ENCODE measurements at regions not wholly inside any gene's neighbourhood (a gene's known extent, or its start where the extent isn't known, plus 50 kb on each side); places are given as distances from the start of the nearest gene placed in this dataset.

DNA sequence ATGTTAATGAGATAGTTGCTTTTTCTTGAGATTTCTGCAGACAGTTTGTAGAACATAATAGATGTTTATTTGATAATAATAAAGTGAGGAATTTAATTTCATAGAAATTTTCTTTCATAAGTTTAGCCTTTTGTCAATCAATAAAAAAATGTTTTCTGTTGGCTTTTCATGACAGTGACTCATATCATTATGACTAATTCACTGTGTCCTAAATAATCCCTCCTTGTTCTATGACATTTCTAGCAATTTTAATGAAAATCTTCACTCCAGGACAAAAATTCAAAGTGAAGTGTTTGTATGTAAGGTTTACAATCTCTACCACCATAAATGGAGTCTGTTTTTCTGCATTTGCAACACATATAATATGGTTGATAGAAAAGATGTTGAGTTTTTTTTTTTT lies 109.9 kb downstream of the UTRN start (continued):
- TF ChIP-seq, protein P1, sequence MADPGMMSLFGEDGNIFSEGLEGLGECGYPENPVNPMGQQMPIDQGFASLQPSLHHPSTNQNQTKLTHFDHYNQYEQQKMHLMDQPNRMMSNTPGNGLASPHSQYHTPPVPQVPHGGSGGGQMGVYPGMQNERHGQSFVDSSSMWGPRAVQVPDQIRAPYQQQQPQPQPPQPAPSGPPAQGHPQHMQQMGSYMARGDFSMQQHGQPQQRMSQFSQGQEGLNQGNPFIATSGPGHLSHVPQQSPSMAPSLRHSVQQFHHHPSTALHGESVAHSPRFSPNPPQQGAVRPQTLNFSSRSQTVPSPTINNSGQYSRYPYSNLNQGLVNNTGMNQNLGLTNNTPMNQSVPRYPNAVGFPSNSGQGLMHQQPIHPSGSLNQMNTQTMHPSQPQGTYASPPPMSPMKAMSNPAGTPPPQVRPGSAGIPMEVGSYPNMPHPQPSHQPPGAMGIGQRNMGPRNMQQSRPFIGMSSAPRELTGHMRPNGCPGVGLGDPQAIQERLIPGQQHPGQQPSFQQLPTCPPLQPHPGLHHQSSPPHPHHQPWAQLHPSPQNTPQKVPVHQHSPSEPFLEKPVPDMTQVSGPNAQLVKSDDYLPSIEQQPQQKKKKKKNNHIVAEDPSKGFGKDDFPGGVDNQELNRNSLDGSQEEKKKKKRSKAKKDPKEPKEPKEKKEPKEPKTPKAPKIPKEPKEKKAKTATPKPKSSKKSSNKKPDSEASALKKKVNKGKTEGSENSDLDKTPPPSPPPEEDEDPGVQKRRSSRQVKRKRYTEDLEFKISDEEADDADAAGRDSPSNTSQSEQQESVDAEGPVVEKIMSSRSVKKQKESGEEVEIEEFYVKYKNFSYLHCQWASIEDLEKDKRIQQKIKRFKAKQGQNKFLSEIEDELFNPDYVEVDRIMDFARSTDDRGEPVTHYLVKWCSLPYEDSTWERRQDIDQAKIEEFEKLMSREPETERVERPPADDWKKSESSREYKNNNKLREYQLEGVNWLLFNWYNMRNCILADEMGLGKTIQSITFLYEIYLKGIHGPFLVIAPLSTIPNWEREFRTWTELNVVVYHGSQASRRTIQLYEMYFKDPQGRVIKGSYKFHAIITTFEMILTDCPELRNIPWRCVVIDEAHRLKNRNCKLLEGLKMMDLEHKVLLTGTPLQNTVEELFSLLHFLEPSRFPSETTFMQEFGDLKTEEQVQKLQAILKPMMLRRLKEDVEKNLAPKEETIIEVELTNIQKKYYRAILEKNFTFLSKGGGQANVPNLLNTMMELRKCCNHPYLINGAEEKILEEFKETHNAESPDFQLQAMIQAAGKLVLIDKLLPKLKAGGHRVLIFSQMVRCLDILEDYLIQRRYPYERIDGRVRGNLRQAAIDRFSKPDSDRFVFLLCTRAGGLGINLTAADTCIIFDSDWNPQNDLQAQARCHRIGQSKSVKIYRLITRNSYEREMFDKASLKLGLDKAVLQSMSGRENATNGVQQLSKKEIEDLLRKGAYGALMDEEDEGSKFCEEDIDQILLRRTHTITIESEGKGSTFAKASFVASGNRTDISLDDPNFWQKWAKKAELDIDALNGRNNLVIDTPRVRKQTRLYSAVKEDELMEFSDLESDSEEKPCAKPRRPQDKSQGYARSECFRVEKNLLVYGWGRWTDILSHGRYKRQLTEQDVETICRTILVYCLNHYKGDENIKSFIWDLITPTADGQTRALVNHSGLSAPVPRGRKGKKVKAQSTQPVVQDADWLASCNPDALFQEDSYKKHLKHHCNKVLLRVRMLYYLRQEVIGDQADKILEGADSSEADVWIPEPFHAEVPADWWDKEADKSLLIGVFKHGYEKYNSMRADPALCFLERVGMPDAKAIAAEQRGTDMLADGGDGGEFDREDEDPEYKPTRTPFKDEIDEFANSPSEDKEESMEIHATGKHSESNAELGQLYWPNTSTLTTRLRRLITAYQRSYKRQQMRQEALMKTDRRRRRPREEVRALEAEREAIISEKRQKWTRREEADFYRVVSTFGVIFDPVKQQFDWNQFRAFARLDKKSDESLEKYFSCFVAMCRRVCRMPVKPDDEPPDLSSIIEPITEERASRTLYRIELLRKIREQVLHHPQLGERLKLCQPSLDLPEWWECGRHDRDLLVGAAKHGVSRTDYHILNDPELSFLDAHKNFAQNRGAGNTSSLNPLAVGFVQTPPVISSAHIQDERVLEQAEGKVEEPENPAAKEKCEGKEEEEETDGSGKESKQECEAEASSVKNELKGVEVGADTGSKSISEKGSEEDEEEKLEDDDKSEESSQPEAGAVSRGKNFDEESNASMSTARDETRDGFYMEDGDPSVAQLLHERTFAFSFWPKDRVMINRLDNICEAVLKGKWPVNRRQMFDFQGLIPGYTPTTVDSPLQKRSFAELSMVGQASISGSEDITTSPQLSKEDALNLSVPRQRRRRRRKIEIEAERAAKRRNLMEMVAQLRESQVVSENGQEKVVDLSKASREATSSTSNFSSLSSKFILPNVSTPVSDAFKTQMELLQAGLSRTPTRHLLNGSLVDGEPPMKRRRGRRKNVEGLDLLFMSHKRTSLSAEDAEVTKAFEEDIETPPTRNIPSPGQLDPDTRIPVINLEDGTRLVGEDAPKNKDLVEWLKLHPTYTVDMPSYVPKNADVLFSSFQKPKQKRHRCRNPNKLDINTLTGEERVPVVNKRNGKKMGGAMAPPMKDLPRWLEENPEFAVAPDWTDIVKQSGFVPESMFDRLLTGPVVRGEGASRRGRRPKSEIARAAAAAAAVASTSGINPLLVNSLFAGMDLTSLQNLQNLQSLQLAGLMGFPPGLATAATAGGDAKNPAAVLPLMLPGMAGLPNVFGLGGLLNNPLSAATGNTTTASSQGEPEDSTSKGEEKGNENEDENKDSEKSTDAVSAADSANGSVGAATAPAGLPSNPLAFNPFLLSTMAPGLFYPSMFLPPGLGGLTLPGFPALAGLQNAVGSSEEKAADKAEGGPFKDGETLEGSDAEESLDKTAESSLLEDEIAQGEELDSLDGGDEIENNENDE (IDR thresholded peaks at IDR 0.05; ENCODE audit: insufficient replicate concordance, low read length): no peak
- TF ChIP-seq FOSL1 (IDR thresholded peaks at IDR 0.05; ENCODE audit: insufficient read depth, low read depth, low read length): no peak
- no peak for TF ChIP-seq SP2 (IDR thresholded peaks at IDR 0.05; ENCODE audit: low read length)
- TF ChIP-seq ASH2L (IDR thresholded peaks at IDR 0.05; ENCODE audit: low read length): no peak
- TF ChIP-seq, protein P2, sequence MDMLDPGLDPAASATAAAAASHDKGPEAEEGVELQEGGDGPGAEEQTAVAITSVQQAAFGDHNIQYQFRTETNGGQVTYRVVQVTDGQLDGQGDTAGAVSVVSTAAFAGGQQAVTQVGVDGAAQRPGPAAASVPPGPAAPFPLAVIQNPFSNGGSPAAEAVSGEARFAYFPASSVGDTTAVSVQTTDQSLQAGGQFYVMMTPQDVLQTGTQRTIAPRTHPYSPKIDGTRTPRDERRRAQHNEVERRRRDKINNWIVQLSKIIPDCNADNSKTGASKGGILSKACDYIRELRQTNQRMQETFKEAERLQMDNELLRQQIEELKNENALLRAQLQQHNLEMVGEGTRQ (IDR thresholded peaks at IDR 0.05; ENCODE audit: low read length): no peak
- TF ChIP-seq KDM4A (IDR thresholded peaks at IDR 0.05; ENCODE audit: low read depth, low read length, severe bottlenecking): no peak
- no peak for TF ChIP-seq SIRT6 (IDR thresholded peaks at IDR 0.05; ENCODE audit: low read length)
- TF ChIP-seq CBX5 (IDR thresholded peaks at IDR 0.05; ENCODE audit: low read depth, low read length): no peak
- no peak for TF ChIP-seq EZH2 (IDR thresholded peaks at IDR 0.05; ENCODE audit: low read depth, low read length, severe bottlenecking)
- TF ChIP-seq CREB1 (IDR thresholded peaks at IDR 0.05): no peak
- TF ChIP-seq CBX8 (IDR thresholded peaks at IDR 0.05; ENCODE audit: borderline replicate concordance, low read depth, low read length): no peak
- no peak for TF ChIP-seq POLR2AphosphoS5 (IDR thresholded peaks at IDR 0.05; ENCODE audit: low read depth, low read length)

All from H1 (cell line).